NCI-H69 (cell line): ENCODE measurements at regions not wholly inside any gene's neighbourhood (a gene's known extent, or its start where the extent isn't known, plus 50 kb on each side); places are given as distances from the start of the nearest gene placed in this dataset.

Source experiments
- DNase-seq: peaks from one replicate; lab custom pipeline; 2025; lab: John Stamatoyannopoulos, UW

DNA sequence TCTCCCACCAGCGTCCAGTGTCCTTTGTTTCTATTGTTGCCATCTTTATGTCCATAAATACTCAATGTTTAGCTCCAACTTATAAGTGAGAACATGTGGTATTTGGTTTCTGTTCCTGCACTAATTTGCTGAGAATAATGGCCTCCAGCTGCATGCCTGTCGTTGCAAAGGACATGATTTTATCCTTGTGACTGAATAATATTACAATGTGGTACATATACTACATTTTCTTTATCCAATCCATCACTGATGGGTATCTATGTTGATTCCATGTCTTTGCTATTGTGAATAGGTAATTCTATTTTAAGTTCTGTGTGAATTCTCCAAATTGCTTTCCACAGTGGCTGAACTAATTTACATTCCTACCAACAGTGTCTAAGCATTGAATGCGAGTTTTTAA, 578.6 kb upstream of the CA10 start:
- no peak for DNase-seq

DNA sequence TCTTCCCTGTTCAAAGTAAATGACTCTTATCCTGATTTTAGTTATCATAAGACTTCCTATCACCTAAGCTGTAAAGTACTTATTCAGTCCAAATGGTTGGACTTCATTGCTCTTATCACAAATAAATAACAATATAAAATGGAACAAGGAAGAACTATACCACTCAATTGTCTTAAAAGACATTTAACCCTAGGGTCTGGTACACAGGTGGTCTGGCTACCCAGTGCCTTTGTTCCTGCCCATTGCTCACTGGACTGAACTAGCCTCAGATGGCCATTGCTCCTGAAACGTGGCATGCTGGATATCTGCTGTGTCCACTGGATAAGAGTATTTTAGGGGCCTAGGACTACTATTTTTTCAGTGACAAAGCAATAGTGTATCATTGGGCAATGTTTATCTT, 574.3 kb upstream of the CA10 start:
- no peak for DNase-seq

DNA sequence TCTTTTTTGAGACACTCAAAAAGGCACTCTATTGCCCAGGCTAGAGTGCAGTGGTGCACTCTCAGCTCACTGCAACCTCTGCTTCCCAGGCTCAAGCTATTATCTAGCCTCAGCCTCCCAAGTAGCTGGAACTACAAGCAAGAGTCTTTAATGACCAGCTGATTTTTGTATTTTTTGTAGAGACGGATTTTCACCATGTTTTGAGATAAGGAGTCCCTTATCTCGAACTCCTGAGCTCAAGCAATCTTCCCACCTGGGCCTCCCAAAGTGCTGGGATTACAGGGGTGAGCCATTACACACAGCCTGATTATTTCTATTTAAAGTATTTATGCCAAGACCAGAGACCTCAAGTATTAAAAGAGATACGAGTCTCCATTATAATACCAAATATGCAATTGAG, 566.1 kb upstream of the CA10 start:
- no peak for DNase-seq

DNA sequence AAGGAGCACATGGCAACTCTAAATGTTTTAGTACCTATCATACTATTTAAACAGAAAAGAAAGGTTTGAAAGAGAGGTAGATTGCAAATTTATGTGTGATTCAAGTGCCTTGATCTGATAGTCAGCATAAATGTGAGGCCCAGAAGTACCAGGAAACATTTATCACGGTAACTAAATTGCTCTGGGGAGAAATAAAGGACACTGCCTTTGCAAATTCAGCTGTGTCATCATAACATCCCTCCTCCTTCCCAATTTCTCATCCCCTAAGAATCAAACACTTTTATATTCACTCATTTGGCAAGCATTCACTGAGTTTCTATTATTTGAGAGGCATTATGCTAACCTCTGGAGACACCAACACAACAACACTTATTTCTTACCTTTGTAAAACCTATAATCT, 563.4 kb upstream of the CA10 start:
- DNase-seq, result no peak

DNA sequence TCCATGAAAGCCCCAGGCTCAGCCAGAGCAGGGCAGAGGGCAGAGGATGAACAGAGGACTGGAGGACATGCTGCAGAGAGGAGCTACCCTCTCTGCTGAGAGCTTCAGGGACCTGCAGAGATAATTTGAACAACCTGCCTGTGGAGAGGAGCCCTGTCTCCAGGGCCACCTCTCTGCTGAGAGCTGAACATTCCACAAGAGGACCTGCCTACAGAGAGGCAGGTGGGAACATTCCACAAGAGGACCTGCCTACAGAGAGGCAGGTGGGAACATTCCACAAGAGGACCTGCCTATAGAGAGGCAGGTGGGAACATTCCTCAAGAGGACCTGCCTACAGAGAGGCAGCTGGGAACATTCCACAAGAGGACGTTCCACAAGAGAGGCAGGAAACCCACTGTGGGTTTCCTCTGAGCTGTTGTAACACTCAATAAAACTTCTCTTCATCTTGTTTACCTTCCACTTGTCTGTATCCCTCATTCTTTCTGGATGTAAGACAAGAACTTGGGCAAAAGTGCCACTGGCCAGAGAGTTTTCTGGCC, 551.9 kb upstream of the CA10 start:
- DNase-seq, result no peak

DNA sequence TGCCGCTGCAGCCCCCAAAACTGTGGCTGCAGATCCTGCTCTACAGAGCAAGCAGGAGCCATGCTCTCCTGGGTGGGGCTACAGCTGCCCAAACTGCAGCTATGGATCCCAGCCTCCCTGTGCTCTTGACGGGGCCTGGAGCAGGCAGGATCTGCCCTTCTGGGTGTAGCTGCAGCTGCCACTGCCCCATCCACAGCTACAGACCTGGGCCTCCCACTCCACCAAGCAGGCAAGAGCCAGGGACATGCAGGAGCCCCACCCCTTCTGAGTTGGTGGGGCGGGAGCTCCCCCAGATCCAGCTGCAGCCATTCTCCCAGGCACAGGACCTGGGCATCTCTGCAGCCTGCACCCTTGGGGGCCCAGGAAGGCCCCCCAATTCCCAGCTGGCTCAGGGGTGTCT, 551.2 kb upstream of the CA10 start:
- DNase-seq, result no peak

DNA sequence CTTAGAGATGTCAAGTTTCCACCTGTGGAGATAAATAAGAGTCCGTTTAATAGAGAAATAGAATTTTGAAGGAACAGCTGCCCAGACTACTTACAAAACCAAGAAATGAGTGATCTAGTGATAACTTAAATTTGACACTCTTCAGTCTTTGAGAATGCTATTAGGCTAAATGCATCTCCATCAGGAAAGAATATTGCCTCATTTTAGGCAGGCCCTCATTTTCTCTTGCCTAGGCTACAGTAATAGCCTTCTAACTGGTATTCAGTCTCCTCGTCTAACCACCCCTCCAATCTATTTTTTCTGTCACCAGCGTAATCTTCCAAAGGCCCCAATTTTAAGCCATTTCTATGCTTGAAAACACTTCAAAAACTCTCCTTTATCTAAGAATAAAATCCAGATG, 537.8 kb upstream of the CA10 start:
- DNase-seq, result peak; percentile 82

DNA sequence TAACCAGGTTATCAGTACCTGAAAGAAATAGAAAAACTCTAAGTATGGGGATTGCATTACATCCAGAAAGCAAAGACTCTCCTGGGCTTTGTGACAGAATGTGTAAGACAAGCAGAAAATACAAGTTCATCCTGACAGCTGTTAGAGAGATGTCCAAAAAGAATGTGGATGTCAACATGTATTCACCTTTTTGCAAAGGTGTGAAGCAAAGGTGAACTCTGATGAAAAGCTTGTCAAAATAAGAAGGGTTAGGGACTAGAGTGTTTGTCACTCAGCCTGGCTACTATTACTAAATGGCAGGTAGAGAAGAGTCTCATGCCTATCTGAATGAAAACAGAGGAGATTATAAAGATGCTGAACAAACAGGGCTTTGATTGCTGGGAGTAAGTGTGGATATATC, 527.6 kb upstream of the CA10 start:
- DNase-seq, result peak; percentile 53

DNA sequence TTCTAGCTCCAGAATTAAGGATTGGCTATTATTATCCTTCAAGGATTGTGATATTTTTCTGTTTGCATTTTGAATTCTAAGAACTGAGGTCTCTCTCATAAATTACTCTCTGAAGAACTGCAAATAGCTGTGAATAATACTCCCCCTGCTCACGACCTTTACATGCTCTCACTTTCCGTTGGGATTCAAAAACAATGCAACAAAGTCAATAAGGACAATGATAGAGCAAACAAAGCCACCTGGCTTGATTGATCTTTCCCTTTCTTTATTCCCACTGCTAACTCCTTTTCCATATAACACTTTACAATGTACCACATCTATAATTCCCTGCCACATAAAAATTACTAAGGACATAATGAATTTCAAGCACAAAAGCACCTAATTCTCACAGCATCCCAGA, 523.0 kb upstream of the CA10 start:
- DNase-seq, result peak; percentile 98

DNA sequence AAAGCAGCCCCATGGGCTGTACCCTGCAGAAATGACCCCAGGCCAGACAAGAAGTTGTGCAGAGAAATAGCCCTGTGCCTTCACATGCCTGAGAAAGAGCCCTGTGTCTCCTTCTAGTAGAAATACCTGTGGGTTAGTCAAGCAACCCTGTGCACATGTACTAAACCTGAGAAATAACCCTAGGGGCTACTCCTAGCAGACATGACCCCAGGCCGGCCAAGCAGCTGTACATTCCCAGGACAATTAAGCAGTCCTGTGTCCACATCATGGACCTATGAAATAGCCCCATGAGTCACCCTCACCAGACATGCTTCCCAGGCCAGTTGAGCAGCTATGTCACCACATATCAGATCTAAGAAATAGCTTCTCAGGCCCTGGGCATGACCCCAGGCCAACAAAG, 519.7 kb upstream of the CA10 start:
- DNase-seq, result no peak

DNA sequence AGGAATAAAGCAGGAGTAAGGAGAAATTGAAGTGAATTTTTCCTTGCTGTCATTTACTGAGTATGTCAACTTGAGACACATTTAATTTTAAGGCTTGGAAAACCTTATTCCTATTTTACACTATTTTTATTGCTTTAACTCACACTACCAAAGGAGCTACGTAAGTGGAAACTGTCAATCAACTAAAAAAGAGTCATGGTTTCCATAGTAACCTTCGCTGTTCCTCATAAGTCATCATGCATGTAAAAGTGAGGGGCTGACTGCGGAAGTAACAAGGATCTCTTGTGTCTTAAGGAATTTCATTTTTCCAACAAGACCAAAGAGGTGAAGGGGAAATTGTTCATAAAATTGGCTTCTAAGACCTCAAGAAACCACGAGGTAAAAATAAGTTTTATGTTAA, 516.2 kb upstream of the CA10 start:
- DNase-seq, result no peak

DNA sequence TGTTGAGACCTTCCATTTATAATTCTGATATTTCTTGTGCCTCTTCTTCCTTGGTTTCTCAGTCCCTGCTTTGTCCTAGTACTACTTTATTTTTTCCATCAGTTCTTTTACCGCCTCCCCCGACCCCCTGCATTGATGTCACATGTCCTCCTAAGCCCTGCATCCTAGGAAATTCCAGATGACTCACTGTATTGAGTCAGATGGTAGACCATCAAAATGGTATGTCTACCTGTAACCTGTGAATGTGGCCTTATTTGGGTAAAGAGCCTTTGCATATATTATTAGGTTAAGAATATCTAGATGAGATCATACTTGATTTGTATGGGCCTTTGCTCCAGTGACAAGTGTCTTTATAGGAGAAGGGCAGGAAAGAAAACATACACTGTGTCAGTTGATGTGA, 515.3 kb upstream of the CA10 start:
- DNase-seq, result peak; percentile 34

DNA sequence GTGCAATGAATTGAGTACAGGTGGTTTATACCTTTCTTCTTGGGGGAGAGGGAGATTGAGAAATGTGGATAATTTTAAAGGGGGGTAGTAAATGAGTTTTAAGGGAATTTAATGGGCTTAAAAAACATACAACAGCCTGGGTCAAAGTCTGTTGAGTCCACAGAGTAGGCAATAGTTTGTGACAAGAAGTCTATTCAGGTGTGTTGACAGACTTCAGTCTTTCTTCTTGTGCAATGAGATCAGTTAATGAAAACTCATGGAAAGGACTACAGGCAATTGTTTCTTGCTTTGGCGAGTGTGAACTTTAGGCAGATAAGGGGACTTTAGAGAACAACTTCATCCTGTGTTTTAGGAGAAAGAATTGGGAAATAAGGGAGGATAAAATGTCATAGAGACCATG, 507.8 kb upstream of the CA10 start:
- DNase-seq, result no peak

DNA sequence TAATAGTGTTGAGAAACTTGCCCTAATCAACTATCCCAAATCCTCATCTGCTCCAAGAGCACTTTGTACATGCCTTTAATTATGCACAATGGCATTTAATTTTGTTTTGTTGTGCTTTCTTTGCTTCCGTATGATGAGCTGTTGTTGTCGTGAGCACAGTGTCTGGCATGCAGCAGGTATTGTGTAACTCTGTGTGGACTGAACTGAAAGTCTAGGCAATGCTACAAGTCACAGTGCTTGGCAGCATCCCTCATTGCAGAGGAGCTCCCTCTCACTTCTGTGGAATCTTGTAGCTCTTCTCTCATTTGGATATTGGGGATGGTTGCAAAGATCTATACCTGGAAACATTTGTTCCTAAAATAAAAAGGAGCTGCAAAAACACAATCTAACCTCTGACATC, 502.2 kb upstream of the CA10 start:
- DNase-seq, result no peak

DNA sequence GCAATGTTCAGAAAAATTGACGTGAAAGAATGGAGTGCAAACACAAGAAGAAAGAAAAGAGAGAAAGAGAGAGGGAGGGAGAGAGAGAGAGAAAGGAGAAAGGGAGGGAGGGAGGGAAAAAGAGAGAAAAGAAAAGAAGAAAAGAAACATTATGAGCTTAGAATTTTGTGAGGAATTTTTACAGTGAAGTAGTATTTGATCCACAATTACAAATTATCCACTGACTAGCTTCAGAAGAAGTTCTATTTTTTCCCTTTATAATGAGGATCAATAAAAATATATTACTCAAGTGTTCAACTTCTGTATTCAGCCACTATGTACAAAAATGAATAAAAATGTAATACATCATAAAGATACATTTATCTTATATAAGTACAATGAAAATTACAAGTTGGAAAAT, 494.5 kb upstream of the CA10 start:
- DNase-seq, result no peak

DNA sequence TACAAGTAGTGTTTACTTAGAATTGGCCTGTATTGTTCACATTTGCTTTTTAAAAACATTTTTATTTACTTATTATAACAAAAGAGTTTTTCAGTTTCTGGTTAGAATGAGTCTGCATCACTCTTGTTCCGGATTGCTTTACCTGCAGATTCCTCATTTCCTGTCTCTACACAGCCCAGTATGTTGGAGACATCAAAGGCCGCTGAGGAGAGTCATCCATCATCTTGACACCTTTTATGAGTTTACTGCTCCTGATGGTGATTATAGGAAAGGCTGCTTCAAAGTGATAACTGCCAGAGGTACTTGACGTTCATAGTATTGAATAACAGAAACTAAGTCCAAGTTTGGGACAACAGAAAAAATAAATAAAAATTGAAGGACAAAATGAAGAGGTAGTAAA, 490.5 kb upstream of the CA10 start:
- DNase-seq, result peak; percentile 94

DNA sequence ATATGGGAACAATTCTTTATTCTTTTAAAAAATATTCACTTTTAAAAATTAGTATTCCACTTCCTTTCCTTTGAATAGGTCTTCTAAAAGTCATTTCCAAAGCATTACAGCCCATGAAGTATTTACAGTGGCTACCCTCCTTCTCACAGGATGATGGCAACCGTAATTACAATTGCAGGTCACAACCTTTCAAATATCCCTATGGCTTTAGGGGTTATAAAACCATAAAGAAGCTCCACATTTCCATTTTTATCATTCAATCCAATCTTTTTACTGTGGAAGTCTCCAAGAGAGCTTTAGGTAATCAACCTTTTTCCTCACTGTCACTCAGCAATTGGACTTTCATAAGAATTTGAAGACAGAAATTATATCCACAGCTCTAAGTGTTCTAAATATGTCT, 488.9 kb upstream of the CA10 start:
- DNase-seq, result no peak

DNA sequence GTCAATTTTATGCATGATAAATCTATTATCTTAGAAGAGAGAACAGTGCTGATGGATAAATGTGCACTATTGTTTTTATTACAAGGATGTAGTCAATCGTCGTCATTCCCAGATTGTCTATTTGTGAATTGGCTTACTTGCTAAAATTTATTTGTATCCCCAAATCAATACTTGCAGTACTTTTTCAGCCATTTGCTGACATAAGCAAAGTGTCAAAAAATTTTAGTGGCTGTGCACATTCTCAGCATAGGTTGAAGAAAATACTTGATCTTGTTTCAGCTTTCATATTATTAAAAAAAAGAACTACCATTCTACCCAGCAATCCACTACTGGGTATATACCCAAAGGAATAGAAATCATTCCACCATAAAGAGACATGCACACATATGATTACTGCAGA, 477.9 kb upstream of the CA10 start:
- no peak for DNase-seq

DNA sequence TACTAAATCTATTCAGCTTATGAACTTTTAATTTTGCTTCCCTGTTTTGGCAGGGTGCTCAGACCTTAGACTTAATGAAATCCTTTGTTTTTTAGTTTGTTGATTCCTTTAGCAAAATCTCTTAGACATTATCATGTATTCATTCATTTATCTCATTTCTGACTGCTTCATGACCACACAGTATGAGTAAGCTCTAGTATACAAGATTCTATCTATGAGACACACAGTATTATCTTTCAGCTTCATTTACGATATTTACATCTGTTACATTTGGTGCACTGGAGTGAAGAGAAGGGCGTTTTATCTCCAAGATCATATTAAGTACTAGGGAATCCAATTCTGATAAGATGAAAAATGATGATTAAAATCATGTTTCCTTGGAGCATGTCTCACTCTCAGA, 448.1 kb upstream of the CA10 start:
- no peak for DNase-seq

DNA sequence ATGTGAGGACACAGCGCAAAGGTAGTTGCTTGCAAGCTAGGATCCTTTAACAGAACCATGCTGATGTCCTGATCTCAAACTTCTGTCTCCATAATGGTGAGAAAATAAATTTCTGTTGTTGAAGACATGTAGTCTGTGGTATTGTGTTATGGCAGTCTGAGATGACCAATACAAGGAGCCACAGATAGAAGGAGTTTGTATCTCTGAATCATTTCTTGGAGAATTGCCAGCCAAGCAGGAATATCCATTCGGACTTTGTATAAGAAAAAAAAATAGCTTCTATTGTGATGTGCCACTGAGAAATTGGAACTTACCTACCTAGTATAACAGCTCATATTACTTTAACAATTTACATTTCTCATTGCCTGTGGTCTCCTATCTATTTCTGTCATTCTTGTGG, 447.6 kb upstream of the CA10 start:
- DNase-seq, result peak; percentile 60

DNA sequence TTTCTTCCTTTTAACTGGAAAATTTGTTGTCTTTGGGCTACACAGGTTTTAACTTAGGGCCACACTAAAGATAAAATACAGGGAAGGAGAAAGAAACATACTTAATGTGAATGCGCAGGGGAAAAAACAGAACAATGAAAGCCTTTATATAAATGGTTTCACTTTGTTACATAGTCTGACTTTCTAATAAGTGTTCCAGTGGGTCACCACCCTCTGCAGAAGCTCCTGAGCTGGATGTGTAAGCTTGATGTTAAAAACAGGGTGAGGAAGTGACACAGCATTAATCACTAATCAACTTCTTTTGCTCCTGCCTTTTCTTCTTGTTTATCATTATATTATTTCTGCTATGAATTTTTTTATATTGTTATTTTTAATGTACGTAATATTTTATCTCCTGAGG, 445.6 kb upstream of the CA10 start:
- DNase-seq, result peak; percentile 28

DNA sequence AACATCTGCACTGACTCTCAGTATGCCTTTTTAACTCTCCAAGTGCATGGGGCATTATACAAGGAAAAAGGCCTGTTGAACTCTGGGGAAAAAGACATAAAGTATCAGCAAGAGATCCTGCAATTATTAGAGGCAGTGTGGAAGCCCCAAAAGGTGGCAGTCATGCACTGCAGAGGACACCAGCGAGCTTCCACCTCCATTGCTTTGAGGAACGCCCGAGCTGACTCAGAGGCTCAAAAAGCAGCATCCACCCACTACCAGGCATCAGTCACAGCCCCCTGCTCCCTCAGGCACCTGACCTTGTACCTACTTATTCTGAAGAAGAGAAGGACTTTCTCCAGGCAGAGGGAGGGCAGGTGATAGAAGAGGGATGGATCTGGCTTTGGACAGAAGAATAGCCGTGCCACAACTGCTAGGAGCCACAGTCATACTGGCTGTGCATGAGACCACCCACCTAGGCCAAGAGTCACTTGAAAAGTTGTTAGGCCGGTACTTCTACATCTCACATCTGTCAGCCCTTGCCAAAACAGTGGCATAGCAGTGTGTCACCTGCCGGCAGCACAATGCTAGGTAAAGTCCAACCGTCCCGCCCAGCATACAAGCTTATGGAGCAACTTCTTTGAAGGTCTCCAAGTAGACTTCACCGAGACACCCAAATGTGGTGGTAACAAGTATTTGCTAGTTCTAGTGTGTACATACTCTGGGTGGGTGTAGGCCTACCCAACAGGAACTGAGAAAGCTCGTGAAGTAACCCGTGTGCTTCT, 439.1 kb upstream of the CA10 start:
- DNase-seq, result peak; percentile 51

DNA sequence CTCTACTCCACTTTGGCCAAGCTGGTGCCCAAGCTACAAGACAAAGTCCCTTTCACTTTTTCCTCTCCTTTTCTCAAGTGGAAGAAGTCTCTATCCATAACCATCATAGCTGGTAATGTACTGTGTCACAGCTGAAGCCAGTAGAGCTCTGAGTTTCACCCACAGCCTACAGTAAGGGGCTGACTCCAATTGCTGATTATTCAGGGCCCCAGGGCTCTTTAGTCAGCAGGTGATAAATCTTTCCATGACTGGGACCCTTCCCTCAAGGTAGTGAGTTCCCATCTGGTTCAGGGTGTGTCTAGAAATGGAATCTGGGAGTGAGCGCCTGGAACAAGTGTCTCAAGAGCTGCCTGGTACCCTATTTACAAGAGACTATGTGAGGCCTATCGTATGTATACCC, 436.0 kb upstream of the CA10 start:
- no peak for DNase-seq

DNA sequence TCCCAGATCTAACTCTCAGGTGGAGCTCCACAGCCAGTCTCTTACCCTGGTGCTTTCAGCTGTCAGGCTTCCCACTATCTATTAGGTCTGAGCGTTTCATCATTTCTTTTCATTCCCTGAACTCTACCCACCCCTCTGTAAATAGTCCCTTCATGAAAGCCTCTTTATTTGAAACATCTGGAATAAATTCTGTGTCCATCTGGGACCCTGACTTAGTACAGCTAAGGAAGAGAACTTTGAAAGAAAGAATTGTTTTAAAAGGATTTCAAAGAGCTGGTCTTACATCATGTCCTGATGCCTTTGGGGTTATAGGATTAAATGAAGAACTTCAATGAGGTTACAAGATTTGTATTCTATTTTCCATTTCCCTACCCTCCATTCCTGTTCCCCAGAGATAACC, 388.5 kb upstream of the CA10 start:
- no peak for DNase-seq
